Pulmonary artery endothelial cell (primary cell): ENCODE measurements at regions not wholly inside any gene's neighbourhood (a gene's known extent, or its start where the extent isn't known, plus 50 kb on each side); places are given as distances from the start of the nearest gene placed in this dataset.

Experiments used
- DNase-seq: peaks from one replicate; pipeline ENCODE4 v3.0.0-alpha.2; 2011; ENCODE audit warnings: low read depth, low spot score

DNA sequence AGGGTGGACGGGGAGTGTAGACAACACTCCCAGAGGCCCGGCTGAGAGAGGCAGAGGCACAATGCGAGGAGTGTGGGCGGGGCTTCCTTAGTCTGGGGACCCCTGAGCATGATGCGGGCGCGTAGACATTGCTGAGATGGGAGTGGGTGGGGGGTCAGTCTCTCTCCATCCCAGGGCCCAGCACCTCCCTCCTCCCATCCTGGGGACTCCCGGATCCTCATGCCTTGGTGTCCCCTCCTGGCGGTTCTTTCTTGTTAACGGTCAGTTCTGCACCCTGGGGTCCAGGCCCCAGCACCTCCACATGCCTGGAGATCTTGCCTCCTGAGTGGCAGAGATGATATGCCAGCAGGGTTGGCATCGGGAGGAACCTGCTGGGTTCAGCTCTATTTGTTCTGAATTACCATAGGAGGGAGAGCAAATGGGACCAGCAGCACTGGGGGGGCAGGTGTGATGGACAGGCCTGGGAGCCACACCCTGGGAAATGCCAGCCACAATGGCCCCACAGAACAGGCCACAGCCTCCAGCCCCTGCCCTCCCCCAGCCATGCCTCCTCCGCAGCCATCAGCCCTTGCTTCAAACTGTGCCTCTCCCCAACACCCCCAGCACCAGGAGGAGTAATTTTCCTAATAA lies 55.7 kb downstream of the RTL6 start:
- no peak for DNase-seq

DNA sequence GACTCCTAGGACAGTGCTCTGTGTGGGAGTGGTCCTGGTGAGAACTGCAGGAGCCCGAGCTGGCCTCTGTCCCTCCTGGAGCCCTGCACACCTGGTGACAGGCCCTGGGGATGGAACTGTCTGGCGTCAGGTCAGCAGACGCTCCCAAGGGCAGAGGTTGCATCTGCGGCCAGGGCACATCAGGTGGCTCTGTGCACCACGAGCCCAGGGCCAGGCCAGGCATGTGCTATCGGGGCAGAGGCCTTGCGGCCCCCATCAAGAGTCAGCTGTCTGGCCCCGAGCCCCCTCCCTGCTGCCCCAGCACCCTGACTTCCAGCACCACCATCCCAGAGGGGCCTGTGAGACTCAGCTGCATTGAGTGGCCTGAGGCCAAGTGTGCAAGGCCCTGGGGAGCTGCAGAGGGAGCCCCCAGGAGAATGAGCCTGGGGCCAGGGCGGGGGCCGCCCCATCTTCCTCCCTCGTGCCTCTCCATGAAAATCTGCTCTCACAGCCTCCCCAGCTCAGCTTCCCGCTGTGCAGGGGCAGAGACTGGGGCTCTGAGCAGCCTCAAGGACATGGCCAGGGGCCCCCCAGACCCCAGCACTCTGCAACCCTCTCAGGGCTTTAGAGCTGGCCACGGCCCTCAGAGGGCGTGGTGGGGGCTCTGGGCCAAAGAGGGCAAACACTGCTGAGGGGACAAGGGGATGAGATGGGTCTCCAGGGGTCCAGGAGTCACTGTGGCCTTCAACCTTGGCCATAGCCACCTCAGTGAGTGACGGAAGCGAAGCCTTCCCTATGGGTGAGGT lies 56.4 kb downstream of the RTL6 start:
- no peak for DNase-seq

DNA sequence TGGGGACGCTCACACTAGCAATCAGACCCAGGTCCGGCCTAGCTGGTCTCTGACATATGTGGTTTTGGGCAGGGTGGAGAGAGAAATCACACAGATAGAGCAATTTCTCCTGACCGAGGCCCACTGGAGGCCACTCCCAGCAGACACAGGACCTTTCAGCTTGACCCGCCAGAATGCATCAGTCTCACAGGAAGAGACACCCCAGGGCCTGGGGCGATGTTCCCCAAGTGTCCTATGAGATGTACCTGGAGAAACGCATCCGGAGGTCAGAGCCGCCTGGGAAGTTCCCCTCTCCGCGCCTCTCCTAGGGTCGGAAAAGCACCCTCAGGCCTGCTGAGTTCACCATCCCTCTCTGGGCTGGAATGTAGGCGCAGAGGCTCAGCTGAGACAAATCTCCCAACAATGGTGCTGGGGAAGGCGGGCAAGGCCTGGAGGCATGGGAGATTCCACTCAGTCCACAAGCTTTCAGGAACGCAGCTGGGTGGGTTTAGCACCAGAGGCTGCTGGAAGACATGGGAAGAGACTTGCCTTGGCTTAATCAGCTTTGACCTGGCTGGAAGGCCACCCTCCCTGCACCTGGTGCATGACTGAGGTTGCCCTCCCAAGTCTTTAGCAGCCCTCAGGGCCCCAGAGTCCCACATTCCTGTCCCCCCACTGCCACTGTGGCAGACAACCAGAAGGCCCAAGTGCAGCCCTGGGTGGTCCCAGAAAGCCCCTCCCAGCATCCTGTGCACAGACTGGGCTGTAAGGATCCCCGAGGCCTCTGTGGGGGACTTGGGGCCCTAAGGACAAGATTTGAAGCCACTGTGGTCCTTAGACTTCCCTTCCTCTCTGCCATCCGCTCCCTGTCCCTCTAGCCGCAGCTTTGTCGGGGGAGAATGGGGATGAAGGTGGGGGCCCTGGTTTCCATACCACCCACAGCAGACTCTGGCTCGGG lies 57.5 kb downstream of the RTL6 start:
- DNase-seq = no peak

DNA sequence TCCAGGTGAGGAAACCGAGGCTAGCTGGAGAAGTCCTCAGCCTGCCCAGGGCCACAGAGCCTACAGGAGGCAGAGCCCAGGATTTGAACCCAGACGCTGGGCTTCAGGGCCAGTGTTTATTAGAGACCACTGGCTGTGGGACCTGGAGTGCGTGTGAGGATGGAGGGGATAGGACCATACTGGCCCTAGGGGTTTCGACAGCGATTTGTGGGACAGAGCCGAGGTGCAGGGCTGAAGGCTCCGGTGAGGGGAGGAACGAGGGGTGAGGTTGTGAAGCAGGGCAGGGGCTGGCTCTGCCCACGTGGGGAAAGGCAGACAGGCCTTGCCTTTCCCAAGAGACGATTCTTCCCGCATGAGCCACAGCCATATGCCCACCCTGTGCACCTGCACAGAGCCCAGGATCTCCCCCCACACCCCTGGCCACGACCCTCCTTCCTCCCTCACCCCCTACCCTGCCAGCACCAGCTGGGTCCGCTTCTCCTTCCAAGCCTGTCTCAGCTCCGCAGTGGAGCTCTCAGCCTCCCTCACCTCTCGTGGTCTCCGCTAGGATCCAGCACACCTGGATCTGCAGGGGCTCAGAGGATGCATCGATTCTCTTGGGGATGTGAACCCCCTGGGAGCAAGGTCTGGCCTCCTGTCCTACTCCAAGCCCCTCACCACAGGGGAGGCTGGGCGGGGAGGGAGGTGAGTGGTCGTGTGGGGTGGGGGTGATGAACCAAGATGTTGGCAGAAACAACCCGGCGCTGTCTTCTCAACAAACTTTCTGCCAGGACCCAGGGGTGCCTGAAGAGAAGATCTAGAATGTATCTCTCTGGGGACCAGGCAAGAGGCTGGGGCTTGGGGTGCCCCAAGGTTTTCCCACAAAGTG lies 58.4 kb downstream of the RTL6 start:
- DNase-seq = no peak

DNA sequence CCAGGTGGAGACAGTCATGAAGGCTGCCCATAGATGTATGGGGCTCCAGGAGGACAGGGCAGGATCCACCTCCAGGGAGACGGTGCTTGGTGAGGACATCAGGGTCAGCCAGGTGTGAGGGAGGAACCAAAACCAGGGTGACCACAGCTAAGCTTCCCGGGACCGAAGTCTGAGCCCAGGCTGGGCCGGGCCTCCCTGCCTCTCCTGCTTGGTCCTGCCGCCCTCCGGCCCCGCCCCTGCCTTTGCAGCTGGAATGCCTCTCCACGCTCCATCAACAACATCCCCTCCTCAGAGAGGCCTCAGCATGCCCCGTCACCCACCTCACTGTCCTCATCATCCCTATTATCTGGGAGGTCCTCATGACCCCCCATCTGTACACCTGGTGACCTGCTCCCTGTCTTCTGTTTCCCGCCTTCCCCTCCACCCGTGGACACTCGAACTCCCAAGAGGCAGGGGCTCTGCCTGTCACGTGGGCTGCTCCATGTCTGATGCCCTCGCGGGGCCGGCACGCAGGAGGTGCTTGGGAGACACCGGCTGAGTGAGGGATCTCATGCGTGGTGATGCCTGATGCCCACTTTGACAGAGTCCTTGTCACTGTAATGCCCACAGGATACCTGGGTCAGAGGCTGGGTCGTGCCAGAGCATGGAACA lies 59.4 kb downstream of the RTL6 start:
- DNase-seq = no peak

DNA sequence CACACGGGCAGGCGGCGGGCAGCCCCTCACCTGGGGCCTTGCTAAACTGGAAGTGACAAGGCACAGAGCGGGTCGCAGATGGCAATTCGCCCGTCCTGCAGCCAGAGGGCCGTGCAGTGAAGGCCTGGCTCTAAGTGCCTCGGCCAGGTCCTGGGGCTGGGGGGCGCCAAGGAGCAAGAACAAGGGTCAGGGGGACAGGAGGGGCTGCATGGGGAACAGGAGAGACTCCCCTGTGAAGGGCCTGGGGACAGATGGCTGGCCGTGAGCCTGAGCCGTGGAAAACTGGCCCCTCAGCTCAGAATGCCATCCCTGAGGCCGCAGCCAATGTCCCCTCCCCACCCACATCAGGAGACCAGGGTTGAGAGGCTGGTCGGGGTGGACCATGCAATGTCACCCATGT lies 60.0 kb downstream of the RTL6 start:
- DNase-seq = no peak

DNA sequence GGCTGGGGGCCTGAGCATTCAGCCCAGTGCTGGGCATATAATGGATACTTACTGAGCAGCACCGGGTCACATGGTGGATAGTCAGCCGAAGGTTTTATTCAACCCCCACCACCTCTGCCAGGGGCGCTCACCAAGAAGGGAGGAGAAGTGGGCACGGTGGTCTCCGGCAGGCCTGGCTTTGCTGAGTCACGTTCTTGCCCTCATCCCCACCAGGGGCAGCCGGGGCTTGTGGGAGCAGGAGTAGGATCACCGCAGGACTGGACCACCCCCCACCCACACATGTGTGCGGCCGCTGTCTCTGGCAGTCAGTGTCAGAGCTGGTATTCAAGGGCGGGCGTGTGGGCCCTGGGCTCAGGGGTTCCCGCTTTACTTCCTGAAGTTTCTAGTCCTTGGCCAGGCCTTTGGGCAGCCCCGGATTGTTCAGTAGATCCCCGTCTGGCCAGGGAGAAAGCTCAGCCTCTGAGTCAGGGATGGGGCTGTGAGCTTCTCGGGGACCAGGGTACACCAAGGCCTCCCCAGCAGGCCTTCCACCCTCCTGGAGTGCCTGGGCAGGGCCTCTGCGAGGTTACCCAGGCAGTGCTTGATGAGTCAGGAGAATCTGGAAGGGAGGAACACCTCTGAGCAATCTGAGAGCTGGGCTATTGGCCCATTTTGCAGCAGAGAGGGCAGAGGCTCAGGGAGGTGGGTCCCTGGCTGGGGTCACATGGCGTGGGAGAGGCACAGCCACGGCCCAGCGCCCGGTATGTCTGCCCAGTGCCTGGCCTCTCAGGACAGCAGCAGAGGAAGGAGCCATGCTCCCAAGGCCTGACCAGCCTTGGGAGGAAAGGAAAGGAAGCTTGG lies 60.6 kb downstream of the RTL6 start:
- DNase-seq = no peak

DNA sequence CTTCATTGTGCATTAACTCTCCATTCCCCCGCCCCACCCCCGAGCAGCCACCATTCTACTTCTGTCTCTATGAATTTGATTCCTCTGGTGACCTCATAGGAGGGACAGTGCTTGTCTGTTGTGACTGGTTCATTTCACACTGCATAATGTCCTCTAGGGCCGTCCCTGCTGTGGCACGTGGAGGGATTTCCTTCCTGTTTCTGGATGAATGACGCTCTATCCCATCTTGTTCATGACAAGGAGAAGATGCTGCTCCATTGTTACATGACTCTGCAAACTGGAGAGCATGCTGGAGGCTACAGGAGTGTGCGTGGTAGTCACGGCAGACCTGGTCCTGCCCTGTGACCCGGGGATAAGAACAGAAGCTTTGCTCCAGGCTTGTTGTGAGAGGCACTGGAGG lies 61.3 kb downstream of the RTL6 start:
- no peak for DNase-seq

DNA sequence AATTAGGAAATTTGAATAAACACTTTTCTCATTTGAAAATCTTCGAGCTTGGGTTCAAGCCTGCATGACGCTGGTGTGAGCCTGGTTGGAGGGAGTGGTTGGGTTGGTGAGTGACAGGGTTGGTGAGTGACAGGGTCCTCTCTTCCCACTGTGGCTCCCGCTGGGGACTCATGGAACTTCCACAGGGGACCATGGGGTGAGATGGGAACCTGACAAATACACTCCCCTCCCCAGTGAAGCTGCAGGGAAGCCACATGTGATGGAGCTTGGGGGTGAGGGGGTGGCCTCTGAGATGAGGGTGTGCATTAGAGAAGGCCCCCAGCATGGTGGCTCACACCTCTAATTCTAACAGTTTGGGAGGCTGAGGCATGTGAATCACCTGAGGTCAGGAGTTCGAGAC lies 66.8 kb downstream of the RTL6 start:
- DNase-seq = no peak

DNA sequence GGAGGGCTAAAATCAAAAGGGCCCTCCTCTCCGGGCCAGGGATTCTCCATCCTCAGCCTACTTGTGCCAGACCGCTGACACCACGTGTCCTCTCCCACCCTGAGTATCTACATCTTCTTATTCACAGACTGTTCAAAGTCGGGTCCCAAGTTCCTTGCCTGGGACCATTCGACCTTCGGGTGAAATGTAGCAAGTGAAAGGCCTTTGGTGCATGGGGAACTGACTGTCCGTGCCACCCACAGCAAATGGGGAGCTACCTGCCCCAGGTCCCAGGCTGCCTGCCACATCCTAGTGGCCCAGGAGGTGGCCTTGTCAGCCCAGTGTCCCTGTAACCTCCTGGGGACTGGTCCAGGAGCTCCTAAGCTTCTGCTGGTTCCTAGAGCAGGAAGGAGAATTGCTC lies 67.3 kb downstream of the RTL6 start:
- no peak for DNase-seq

DNA sequence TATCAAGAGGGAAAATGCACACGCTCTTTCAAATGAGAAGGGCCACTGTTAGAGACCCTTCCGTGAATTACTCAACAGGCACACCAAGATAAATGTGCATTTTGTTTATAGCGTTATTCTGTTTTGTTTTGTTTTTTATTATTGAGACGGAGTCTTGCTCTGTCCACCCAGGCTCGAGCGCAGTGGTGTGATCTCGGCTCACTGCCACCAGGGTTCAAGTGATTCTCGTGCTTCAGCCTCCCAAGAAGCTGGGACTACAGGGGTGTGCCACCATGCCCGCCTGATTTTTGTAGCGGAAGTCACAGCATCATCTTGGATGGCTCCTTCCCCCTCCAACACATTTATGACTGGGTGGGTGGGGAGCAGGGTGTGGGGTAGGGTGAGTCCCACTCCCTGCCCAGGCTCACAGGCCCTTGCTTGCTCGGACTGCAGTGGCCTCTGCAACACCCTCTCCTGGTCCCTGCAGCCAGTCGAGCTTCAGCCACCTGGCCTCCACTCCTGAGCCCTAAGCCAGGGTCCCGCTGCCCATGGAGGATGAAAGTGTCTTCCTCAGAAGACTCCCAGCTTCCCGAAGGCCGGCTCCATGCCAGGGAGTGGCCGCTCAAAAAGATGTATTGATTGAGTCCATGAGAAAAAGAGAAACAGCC lies 68.0 kb downstream of the RTL6 start:
- DNase-seq = no peak

DNA sequence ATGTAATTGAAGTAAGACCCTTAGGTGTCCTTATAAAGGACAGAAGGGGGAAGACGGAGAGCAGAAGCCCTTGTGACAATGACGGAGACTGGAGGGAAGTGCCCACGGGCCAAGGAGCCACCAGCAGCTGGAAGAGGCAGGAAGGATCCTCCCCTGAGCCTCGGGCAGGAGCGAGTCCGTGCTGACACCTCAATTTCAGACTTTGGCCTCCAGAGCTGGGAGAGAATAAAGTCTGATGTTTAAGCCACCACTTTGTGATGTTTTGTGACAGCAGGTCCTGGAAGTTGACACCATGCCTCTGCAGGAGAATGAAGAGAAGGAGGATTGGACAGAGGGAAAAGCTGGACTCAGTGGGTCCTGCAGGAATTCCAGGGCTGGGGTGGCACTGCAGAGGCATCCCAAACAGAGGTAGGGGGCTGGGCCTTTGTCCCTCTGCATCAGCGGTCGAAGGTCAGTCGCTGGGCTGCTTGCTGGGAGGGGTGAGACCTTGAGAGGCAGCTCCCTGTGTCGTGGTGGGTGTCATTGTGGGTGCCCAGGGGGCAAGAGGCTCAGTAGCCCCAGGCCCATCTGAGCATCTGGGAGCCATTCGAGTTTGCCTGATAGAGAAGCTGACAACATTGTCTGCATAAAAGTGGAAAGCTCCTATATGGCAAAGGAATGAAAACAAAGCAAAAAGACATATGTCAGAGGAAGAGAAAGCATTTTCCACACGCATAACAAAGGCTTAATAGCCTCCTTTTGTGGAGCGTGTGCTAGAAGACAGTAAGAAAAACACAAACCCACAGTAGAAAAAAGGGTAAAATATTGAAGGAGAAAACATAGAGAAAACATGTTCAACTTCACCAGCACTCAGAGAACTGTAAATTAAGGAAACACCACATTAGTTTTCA lies 68.8 kb downstream of the RTL6 start:
- no peak for DNase-seq

DNA sequence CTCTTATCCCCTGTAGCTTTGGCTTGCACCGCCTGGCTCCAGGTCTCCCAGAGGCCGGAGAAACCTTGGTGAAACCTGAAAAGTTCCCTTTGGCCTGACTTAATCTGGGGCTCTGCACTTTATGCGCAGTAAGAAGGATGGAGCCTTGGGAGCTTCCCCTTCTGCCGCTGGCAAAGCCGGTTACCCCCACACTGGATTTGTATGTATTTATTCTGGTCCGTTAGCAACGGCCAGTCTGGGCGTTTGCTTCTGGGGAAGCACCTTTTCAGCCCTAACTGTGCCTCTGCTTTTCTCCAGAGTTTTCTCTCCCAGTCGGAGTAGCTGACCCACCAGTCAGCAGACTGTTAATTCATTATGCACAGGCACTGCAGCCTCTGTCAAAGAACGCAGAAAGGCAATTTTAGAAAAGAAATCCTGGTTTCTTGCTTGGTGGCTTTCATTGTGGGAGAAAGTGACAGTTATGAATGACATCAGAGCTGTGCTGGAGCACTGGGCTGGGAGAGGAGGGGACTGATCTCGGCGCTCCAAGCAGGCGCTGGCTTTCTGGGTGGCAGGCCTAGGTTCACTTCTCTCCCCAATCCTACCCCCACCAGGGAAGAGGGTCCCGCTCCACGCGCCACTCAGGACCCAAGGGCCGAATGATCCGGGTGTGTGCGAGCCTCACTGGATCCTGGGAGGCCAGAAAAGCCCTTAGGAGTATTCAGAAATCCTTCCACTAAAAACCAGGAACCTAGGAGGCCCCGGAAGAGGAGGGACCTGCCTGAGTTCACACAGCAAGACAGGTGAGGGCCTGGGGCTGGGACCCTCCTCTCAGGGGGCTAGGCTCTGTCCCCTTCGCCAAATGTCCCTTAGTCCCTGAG lies 70.2 kb downstream of the RTL6 start:
- DNase-seq = no peak

DNA sequence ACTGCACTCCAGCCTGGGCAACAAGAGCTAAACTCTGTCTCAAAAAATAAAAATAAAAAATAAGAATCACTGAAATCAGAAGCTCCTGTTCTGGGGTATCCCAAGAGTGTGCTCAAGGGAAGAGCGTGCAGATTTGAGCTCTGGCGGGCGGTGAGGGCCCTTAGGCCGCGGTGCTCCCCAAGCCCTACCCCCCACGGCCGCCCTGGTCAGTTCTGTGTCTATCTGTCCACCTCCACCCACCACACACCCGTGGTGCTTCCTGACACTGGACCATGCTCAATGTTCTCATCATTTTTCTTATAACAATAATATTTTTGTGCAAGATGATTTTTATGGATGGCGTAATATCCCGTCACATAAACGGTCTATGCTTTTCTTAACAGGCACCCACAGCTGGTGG lies 71.1 kb downstream of the RTL6 start:
- no peak for DNase-seq

DNA sequence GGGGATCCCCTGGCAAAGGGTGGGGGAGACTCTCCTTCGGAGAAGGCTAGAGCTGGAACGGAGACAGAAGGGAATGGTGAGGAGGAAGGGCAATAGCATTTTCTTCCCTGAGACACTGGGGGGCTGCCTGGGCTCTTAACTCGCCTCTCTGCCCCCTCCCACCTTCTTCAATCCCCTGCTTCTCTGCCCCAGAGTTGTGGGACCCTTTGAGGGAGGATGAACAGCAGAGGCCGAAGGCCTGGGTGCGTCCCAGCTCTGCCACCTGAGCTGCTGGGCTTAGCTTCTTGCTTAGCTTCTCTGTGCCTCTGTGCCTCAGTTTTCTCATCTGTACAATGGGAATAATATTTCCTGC lies 72.4 kb downstream of the RTL6 start:
- DNase-seq = no peak

DNA sequence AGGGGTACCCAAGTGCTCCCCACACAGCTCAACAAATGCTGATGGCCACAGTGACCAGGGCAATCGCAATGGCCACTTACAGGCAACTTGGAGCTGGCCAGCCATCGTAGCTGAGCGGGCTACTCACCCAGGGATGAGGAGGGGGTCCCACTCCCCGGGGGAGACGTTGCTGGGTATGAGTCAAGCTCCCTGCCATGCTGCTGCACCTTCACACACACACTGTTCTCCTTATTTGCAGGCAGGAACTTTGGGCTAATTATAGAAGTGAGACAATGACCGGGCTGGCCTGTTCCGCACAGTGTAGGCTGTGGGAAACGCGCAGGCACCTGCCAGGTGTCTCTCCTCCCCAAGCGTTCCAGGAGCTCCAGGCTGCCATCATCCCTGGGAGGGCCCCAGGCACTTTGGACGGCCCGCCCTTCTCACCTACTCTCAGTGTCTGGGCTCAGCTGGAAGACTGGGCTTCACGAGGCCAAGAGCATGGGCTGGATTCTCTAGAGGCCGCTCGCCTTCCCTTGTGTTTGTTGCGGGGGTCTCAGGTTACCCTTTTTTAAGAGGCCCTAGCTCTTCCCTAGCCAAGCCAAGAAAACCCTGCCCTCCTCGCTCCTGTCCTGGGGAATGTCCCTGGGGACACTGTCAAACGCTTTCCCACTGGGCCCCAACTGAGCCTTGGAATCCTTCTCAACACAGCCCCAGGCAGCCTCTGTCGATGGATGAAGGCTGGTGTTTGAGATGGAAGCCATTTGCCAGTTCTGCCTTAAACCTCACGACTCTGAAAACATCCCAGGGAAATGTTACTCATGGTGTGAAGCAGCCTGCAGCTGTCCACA lies 73.0 kb downstream of the RTL6 start:
- no peak for DNase-seq

DNA sequence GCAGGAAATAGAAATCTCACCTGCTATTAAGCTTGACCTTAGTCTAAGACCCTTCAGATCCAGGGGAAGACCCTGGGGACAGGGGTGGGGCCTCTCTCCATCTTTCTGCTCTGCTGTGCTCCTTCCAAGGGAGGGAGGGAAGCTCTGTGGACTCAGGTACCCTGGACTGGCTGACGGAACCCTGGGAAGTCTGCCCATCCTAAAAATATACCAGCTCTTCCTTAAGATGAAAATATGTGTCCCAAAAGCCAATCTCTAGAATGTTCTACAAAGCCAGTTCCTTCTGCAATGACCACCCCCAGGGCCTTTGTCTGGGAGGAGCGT lies 73.7 kb downstream of the RTL6 start:
- no peak for DNase-seq
